Stimulated activated CD8-positive, alpha-beta memory T cell treated with anti-CD3 and anti-CD28 coated beads, Interleukin-2, amount 100 ng/mL, for 48 hours (primary cell): ENCODE measurements at regions not wholly inside any gene's neighbourhood (a gene's known extent, or its start where the extent isn't known, plus 50 kb on each side); places are given as distances from the start of the nearest gene placed in this dataset.
"Not testable (repeated sequence)": the region's sequence is repeated elsewhere in the genome, so short reads cannot be mapped to it uniquely, and the experiment has no call there.

ENCODE experiments used
- DNase-seq, 2 donors: peaks; one replicate each; pipeline ENCODE4 v3.0.0-alpha.2; 2020; ENCODE audit warnings: low read depth in 2 of 2

DNA sequence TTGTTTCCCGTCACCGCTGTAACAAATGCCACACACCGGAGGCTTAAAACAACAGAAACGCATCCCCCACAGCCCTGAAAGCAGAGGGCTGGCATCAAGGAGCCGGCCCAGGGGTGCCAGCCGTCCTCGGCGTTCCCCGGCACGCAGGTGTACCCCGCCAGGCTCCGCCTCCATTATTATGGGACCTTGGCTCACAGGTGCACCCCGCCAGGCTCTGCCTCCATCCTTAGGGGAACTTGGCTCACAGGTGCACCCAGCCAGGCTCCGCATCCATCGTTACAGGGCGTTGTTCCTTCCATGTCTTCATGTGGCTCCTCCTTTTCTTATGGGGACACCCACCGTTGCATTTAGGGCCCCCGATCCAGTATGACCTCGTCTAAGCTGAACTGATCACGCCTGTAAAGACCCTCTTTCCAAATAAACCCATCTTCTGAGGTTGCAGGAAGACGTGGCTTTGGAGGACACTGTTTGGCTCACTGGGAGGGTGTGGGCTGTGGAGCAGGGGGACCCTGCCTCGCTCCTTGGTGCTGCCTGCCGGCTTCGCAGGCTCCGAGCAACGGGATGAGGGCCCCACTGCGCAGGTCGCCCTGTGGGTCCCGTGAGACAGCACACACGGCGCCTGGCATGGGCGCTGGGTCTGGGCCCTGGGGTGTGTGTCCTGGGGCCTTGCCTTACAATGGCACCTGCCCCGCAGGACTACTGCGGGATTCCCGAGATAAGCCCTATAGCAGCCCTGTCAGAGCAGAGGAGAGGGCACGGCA lies 154.9 kb upstream of the ZNF469 start:
- not testable (repeated sequence) for DNase-seq

DNA sequence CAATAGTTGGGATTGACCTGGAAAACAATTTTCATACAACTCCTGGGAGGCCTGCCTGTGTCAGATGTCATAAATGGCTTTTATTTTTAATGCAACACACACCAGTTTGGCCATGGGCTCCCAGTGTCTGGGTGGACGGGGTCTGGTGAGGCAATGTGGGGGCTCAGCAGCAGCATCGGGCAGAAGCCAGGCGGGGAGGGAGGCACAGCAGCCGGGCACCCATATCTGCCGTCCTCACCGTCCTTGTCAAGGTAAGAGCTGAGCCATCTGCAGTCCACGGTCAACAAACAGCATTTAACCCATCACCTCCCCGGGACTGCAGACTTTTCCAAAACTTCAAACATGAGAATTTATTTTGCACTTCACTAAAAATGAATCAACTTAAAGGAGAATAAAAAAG lies 154.0 kb upstream of the ZNF469 start:
- not testable (repeated sequence) for DNase-seq

- not testable (repeated sequence) for DNase-seq
These were observed 153.0 kb upstream of the ZNF469 start for GRCh38 chr16:88229710-88230109.

GRCh38 chr16:88230276-88230966 lies 152.3 kb upstream of the ZNF469 start:
- DNase-seq = not testable (repeated sequence)

- DNase-seq = not testable (repeated sequence)
These were observed 151.7 kb upstream of the ZNF469 start for GRCh38 chr16:88230967-88231615.

- DNase-seq = not testable (repeated sequence)
These were observed 150.9 kb upstream of the ZNF469 start for GRCh38 chr16:88231839-88232238.

DNA sequence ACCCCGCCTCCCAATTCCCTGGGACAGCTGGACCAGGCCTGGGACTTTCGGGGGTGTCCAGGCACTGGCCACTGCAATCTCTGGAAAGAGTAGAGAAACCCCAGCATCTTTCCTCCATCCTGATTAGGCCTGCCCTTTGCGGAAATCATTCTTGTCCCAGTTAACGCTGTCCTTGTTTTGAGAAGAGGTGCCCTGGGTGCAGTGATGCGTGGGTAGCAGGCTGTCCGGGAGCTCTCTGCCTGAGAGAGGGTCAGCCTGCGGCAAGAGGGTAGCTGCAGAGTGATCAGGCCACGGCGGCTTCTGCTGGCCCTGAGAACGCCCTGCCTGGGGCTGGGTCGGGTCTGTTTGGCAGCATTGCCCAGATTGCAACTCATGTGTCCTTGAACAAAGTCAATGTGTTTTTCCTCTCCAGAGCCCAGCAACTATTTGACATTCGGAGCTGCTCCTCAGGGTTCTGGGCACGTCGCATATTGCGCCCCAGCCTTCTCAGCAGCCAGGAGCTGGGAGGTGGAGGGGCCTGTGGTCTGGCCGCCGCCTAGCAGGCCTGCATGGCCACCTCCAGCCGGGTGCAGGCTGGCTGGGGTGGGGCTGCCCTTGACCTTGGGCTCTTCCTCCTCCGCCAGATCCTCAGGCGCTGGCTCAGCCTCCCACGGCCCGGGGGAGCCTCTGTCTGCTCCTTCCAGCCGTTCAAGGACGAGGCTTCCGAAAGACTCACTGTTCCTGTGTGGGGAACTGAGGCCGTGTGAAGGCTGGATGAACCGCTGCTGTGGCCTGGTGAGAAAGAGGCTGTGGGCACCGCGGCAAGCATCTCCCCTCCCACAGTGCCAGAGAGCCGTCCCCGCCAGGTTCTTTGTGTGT lies 150.1 kb upstream of the ZNF469 start:
- DNase-seq = not testable (repeated sequence)

GRCh38 chr16:88233621-88234420 lies 148.9 kb upstream of the ZNF469 start:
- DNase-seq = not testable (repeated sequence)

DNA sequence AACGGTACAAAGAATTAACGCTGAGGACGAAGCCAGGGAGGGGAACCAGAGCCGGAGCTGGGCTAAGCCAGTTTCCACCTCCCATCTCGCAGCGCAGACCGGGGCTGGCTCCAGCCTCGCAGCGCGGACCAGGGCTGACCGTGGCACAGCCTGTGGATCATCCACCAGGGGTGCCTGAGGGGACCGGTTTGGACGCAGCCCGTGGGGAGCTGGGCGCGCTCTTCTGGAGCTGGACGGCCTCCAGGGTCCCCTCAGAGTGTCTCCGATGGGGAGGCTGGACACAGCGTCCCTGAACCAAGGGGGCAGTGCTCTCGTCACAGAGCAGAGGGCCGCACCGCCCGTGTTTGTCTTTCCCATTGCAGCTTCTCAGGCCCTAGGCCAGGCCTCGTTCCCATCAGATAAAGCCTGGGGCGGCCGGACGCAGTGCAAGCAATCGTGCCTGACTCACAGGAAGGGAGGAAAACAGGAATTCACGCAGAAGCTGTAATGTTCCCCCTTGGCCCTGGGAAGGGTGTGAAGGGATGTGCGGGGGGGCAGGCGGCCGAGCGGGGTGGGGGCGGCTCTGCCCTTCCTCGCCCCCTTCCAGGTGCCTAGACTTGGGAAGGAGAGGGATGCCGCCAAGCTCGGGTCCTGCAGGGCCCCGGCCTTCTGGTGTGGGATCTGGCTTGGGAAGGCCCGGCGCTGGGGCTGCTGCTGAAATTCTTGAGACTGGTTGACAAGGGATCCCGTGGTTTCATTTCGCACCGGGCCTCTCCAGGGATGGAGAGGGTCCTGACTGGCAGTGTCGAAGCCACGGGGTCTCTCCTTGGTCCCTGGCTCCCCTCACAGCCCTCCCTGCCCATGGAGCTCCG lies 148.1 kb upstream of the ZNF469 start:
- not testable (repeated sequence) for DNase-seq

GRCh38 chr16:88235691-88236090 lies 147.1 kb upstream of the ZNF469 start:
- DNase-seq = not testable (repeated sequence)

DNA sequence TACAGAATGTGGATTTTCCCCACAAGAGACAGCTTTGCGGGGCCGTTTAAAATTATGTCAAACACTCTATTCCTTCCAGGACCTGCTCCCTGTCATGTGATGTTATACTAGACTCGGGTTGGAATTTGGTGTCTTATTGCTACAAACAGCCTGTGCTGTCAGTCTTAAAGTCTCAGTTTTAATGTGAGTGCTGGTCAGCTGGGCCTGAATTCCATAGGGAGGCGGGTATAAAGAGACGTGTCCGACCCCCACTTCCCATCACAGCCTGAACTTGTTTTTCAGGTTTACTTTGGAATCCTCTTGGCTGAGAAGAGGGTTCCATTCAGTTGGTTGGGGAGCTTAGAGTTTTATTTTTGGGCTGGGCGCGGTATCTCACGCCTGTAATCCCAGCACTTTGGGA lies 146.5 kb upstream of the ZNF469 start:
- DNase-seq = not testable (repeated sequence)

DNA sequence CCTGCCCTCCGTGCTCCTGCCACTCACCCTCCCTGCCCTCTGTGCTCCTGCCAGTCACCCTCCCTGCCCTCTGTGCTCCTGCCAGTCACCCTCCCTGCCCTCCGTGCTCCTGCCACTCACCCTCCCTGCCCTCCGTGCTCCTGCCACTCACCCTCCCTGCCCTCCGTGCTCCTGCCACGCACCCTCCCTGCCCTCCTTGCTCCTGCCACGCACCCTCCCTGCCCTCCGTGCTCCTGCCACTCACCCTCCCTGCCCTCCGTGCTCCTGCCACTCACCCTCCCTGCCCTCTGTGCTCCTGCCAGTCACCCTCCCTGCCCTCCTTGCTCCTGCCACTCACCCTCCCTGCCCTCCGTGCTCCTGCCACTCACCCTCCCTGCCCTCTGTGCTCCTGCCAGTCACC lies 145.4 kb upstream of the ZNF469 start:
- DNase-seq = not testable (repeated sequence)

DNA sequence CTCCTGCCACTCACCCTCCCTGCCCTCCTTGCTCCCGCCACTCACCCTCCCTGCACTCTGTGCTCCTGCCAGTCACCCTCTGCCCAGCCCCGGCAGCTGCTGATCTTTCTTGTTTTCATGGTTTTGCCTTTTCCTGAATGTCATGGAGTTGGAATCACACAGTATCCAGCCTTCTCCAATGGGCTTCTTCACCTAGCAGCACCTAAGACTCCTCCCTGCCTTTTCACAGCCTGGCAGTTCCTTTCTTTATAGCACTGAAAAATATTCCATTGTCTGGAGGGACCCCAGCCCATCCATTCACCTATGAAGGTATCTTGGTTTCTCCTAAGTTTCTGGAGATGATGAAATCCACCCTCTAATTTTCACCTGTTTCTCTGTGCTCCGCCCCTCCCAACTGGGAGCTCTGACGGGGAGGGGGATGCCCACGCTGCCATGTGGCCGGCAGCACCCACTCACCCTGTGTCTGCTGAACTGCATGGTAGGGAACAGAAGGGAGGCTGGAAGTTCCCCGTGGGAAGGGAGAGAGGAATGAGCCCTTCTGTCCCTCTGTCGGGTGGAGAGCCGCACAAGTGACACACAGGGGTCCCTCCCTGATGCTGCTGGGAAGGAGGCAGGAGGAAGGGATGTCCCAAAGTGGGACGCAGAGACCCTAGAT lies 144.9 kb upstream of the ZNF469 start:
- not testable (repeated sequence) for DNase-seq

GRCh38 chr16:88238732-88239274 lies 144.0 kb upstream of the ZNF469 start:
- peak; percentile 27 to 37 for DNase-seq

GRCh38 chr16:88240118-88240517 lies 142.6 kb upstream of the ZNF469 start:
- DNase-seq = not testable (repeated sequence)

- not testable (repeated sequence) for DNase-seq
These were observed 142.0 kb upstream of the ZNF469 start for GRCh38 chr16:88240776-88241175.

GRCh38 chr16:88241404-88242311 lies 141.1 kb upstream of the ZNF469 start:
- not testable (repeated sequence) for DNase-seq
